Spleen (tissue), 11 donors: ENCODE measurements at regions not wholly inside any gene's neighbourhood (a gene's known extent, or its start where the extent isn't known, plus 50 kb on each side); places are given as distances from the start of the nearest gene placed in this dataset.

Source experiments
- DNase-seq: peaks from one replicate; pipeline ENCODE4 v3.0.0-alpha.2; 2020
- H3K27ac ChIP-seq, 8 donors: fragments of 200-600 bp; sonication (generic) in 7 of 8; 1 replicate in 4 of 8; 2 replicates in 4 of 8; pipeline versions ENCODE4 v1.5.0 to v1.8.0; 2016 to 2021; ENCODE audit warnings: inconsistent platforms in 4 of 8, mild to moderate bottlenecking in 4 of 8, moderate library complexity in 1 of 8
- H3K27me3 ChIP-seq, 7 donors: fragments of 200-600 bp; sonication (generic) in 6 of 7; replicated peaks in 1 of 7; 1 replicate in 4 of 7; 2 replicates in 3 of 7; pipeline versions ENCODE4 v1.5.0 to v1.8.0; 2016 to 2021; ENCODE audit warnings: inconsistent platforms in 3 of 7, mild to moderate bottlenecking in 1 of 7
- H3K36me3 ChIP-seq, 6 donors: fragments of 200-600 bp; sonication (generic) in 5 of 6; 1 replicate in 4 of 6; 2 replicates in 2 of 6; pipeline versions ENCODE4 v1.5.0 to v1.8.0; 2016 to 2021; ENCODE audit warnings: inconsistent platforms in 2 of 6
- H3K4me1 ChIP-seq, 6 donors: fragments of 200-600 bp; sonication (generic) in 5 of 6; 1 replicate in 3 of 6; 2 replicates in 3 of 6; pipeline versions ENCODE4 v1.5.0 to v1.8.0; 2016 to 2021; ENCODE audit warnings: inconsistent platforms in 3 of 6
- H3K4me3 ChIP-seq, 8 donors: fragments of 200-600 bp; sonication (generic) in 7 of 8; 1 replicate in 4 of 8; 2 replicates in 4 of 8; pipeline versions ENCODE4 v1.5.0 to v1.8.0; 2016 to 2021; ENCODE audit warnings: inconsistent platforms in 4 of 8, mild to moderate bottlenecking in 4 of 8, moderate library complexity in 2 of 8
- H3K9me3 ChIP-seq, 8 donors: fragments of 200-600 bp; sonication (generic) in 7 of 8; 1 replicate in 4 of 8; 2 replicates in 4 of 8; pipeline versions ENCODE4 v1.5.0 to v1.8.0; 2016 to 2021; ENCODE audit warnings: inconsistent platforms in 4 of 8
- CTCF ChIP-seq, 11 experiments: fragments of 200-600 bp in 7 of 11; fragments of 450-650 bp in 4 of 11; sonication (generic) in 4 of 11; IDR thresholded peaks in 8 of 11; conservative IDR thresholded peaks in 3 of 11; 1 replicate in 7 of 11; 2 replicates in 4 of 11; pipeline versions ENCODE4 v1.4.0 to v1.8.0; 2016 to 2021; ENCODE audit warnings: antibody characterized with exemption in 11 of 11, inconsistent platforms in 4 of 11, mild to moderate bottlenecking in 1 of 11
- POLR2A ChIP-seq, 3 donors: fragments of 450-650 bp; IDR thresholded peaks; one replicate each; pipeline ENCODE4 v1.5.1; 2017; ENCODE audit warnings: antibody characterized with exemption in 3 of 3, mild to moderate bottlenecking in 1 of 3
- POLR2AphosphoS5 ChIP-seq, 3 donors: sonication (generic); formaldehyde crosslinking; IDR thresholded peaks; one replicate each; pipeline ENCODE4 v1.5.1; 2017; ENCODE audit warnings: antibody characterized with exemption in 3 of 3
- WGBS, 5 donors: extraction: QIAGEN DNeasy Blood & Tissue Kit in 3 of 5; methylation state at CpG; one replicate each; pipeline versions ENCODE4 v1.1.5 to v1.1.7; 2013 to 2018; 5-methylcytosine and 5-hydroxymethylcytosine counted together
- intact Hi-C: fragments of 100-400 bp; cut with DNase I; formaldehyde crosslinking; loops from one replicate; pipeline ENCODE4 v1.15.0; 2023; ENCODE audit warnings: low total_unique reads
- donor health status: healthy with polysubstance abuse.
- donor health status: DM: no; HTN: no; CAD: no; lungs with moderate emphysema.
- donor health status: DM: no; HTN: no; CAD: no.
- donor health status: Bipolar disorder and iron deficiency.
- donor health status: healthy.
- donor health status: DM: no; HTN: no; CAD: no.
- donor health status: DM: yes; HTN: yes; CAD: no.

GRCh38 chr20:63128367-63128766 lies 87.6 kb downstream of the YTHDF1 start:
- Histone ChIP-seq H3K36me3 (no peaks in the 10 kb centered on the region), H3K27ac (no peak overlapping the region), H3K27me3 (peaks cover 0 to 96% (median 19%) of the 10 kb centered on the region in 7 donors), H3K4me3 (no peak overlapping the region), H3K4me1 (no peaks in the 10 kb centered on the region), H3K9me3 (peaks cover 0 to under 1% (median 0%) of the 10 kb centered on the region in 8 donors)
- 92 to 96% (median 93%) methylated on average over 30 of the region's 30 CpGs for WGBS, 5 donors
- DNase-seq = peak; percentile 56
- intact Hi-C loops = no loop called here
- TF ChIP-seq CTCF (IDR thresholded peaks at IDR 0.05 in 8 of 11, conservative IDR thresholded peaks at IDR 0.05 in 3 of 11) (no peak), POLR2A (IDR thresholded peaks at IDR 0.05) (no peak), POLR2AphosphoS5 (IDR thresholded peaks at IDR 0.05) (no peak)

GRCh38 chr20:63127700-63128364 lies 88.1 kb downstream of the YTHDF1 start:
- 71 to 81% (median 78%) methylated on average over 21 of the region's 21 CpGs for WGBS, 5 donors
- Histone ChIP-seq H3K4me3 (no peak overlapping the region), H3K27me3 (peaks cover 0 to 94% (median 19%) of the 10 kb centered on the region in 7 donors), H3K9me3 (peaks cover 0 to 4% (median 0%) of the 10 kb centered on the region in 8 donors), H3K27ac (no peak overlapping the region), H3K4me1 (no peaks in the 10 kb centered on the region), H3K36me3 (no peaks in the 10 kb centered on the region)
- intact Hi-C loops = no loop called here
- no peak for TF ChIP-seq CTCF (IDR thresholded peaks at IDR 0.05 in 8 of 11, conservative IDR thresholded peaks at IDR 0.05 in 3 of 11)
- TF ChIP-seq POLR2A (IDR thresholded peaks at IDR 0.05) = no peak
- TF ChIP-seq POLR2AphosphoS5 (IDR thresholded peaks at IDR 0.05) = no peak
- peak; percentile 7 for DNase-seq

DNA sequence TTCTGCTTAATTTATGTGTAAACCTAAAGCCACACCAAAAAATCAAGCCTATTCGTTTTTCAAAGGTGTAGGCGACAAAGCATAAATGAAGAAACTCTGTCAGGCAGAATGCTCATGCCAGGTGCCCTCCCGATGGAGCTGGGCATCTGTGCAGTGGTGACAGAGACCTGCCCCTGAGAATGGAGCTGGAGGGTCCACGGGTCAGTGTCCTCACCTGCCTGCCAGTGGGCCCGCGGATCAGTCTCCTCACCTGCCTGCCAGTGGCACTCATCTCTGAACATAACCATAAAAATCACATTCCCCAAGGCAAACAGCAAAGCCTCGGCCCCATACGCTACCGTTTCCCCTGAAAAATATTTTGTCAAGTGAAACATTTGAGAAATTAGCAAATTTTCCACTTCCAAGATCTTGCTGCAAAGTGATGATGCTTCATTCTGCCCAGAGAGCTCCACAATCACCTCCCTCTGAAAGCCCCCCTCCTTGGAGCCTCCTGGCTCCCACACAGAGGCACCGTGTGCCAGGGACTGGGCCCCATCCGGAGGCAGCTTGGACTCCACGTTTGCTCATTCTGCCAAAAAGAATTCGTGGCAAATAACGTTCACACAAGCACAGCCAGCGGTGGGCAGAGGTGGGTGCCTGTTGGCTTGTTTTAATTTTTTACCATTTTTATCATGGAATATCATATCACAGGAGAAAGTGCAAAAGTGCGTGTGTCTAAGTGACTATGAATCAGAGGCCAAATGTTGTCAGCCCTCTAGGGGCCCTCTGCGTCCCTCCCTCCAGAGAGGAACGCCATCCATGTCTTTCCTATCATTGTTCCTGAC lies 88.8 kb downstream of the YTHDF1 start:
- TF ChIP-seq POLR2A (IDR thresholded peaks at IDR 0.05) (no peak), CTCF (IDR thresholded peaks at IDR 0.05 in 8 of 11, conservative IDR thresholded peaks at IDR 0.05 in 3 of 11) (no peak), POLR2AphosphoS5 (IDR thresholded peaks at IDR 0.05) (no peak)
- intact Hi-C loops = no loop called here
- Histone ChIP-seq H3K4me3 (no peak overlapping the region), H3K27ac (no peak overlapping the region), H3K4me1 (no peaks in the 10 kb centered on the region), H3K9me3 (peaks cover 0 to 4% (median 0%) of the 10 kb centered on the region in 8 donors), H3K36me3 (no peaks in the 10 kb centered on the region), H3K27me3 (peaks cover 0 to 90% (median 19%) of the 10 kb centered on the region in 7 donors)
- peak; percentile 54 for DNase-seq
- WGBS, 5 donors = 70 to 76% (median 71%) methylated on average over 18 of the region's 18 CpGs
